ENCODE measurements at regions not wholly inside any gene's neighbourhood (a gene's known extent, or its start where the extent isn't known, plus 50 kb on each side); places are given as distances from the start of the nearest gene placed in this dataset.

GRCh38 chr4:57740625-57741190, 630.5 kb upstream of the IGFBP7 start:
- no peak for TF ChIP-seq EP300 (IDR thresholded peaks at IDR 0.05)
- no peak for TF ChIP-seq CTCF (IDR thresholded peaks at IDR 0.05)
